ENCODE measurements at regions not wholly inside any gene's neighbourhood (a gene's known extent, or its start where the extent isn't known, plus 50 kb on each side); places are given as distances from the start of the nearest gene placed in this dataset.

DNA sequence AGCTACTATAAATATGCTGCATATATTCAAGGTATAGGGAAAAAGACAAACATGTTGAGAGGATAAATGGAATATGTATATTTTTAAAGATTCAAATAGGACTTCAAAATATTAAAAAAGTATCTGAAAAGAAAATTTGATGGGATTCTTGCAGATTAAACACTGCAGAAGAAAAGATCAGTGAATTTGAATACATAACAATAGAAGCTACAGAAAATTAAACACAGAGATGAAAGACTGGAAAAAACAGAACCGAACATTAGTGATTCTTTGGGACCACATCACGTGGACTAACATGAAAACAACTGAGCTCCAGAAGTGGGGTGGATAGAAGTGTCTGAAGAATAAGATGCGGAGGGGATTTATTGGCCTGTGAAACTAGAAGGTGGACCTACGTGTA, 217.2 kb downstream of the RFC3 start (continued):
- TF ChIP-seq, protein P1, sequence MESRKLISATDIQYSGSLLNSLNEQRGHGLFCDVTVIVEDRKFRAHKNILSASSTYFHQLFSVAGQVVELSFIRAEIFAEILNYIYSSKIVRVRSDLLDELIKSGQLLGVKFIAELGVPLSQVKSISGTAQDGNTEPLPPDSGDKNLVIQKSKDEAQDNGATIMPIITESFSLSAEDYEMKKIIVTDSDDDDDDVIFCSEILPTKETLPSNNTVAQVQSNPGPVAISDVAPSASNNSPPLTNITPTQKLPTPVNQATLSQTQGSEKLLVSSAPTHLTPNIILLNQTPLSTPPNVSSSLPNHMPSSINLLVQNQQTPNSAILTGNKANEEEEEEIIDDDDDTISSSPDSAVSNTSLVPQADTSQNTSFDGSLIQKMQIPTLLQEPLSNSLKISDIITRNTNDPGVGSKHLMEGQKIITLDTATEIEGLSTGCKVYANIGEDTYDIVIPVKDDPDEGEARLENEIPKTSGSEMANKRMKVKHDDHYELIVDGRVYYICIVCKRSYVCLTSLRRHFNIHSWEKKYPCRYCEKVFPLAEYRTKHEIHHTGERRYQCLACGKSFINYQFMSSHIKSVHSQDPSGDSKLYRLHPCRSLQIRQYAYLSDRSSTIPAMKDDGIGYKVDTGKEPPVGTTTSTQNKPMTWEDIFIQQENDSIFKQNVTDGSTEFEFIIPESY (IDR thresholded peaks at IDR 0.05): no peak
- TF ChIP-seq FOXA2 (IDR thresholded peaks at IDR 0.05) (no peak), SP1 (IDR thresholded peaks at IDR 0.05) (no peak), RAD21 (IDR thresholded peaks at IDR 0.05) (no peak), EGR1 (IDR thresholded peaks at IDR 0.05; ENCODE audit: low read depth in 2 of 2) (no peak), FOXA1 (IDR thresholded peaks at IDR 0.05) (no peak)

DNA sequence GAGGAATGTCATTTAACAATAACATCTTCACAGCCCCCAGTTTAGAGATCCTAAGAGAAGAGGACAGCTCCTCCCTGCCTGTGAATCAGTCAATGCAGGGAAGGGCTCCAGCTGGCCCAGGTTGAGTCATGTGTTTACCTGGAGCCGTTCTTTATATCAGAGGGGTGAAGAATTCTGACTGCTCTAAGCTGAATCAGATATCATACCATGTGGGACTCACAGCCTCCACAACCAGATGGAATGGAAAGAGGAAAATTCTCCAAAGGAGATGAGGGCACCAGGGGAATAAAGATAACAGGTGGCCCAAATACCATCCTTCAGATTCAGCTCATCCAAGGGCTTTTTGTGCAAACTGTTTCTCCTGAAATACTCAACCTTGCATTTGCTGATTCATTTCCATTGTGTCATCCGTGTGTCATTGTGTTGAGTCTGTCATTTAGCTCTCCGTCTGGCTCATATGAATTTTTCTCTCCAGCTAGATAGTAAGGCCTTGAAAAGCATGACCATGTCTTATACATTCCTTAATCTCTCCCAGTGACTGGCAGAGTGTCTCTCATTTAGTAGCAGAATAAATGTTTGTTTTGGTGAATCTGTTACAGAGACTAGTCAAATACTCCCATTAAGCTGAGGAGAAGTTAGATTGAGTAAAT, 217.9 kb downstream of the RFC3 start:
- no peak overlapping the region for H3K4me3 ChIP-seq (ENCODE audit: low read depth in 1 of 3, low read length in 3 of 3)
- 72% methylated on average over 3 of the region's 3 CpGs for WGBS
- H3K4me1 ChIP-seq (ENCODE audit: control insufficient read depth in 4 of 4, insufficient read depth in 4 of 4, low read length in 3 of 4): no peaks in the 10 kb centered on the region
- no peaks in the 10 kb centered on the region for H3K36me3 ChIP-seq (ENCODE audit: control insufficient read depth in 4 of 4, insufficient read depth in 3 of 4, low read depth in 1 of 4, low read length in 3 of 4)
- no peak for DNase-seq (ENCODE audit: low spot score)
- no peaks in the 10 kb centered on the region for H3K9me3 ChIP-seq (ENCODE audit: control insufficient read depth in 4 of 4, low read length in 3 of 4)
- no peak overlapping the region for H3K9ac ChIP-seq (ENCODE audit: low read depth in 1 of 2, low read length in 2 of 2)
- H3K27me3 ChIP-seq (ENCODE audit: control insufficient read depth in 4 of 4, insufficient read depth in 4 of 4, low read length in 3 of 4): no peaks in the 10 kb centered on the region
- no peak overlapping the region for H3K27ac ChIP-seq (ENCODE audit: low read depth in 1 of 2, low read length in 2 of 2)
- TF ChIP-seq EGR1 (IDR thresholded peaks at IDR 0.05; ENCODE audit: low read depth in 2 of 2): no peak
- TF ChIP-seq HNF4G (IDR thresholded peaks at IDR 0.05): no peak
- TF ChIP-seq NR2F2 (IDR thresholded peaks at IDR 0.05): no peak
- TF ChIP-seq YY1 (IDR thresholded peaks at IDR 0.05): no peak
- TF ChIP-seq FOXA1 (IDR thresholded peaks at IDR 0.05): no peak

- TF ChIP-seq HNF4G (IDR thresholded peaks at IDR 0.05) (no peak), ATF3 (IDR thresholded peaks at IDR 0.05) (no peak), JUND (IDR thresholded peaks at IDR 0.05) (no peak), HNF4A (conservative IDR thresholded peaks at IDR 0.05) (no peak), NR2F2 (IDR thresholded peaks at IDR 0.05) (no peak), YY1 (IDR thresholded peaks at IDR 0.05) (no peak), TAF1 (conservative IDR thresholded peaks at IDR 0.05) (no peak), EGR1 (IDR thresholded peaks at IDR 0.05; ENCODE audit: low read depth in 2 of 2) (no peak), FOXA1 (IDR thresholded peaks at IDR 0.05) (no peak), RAD21 (IDR thresholded peaks at IDR 0.05) (no peak), SP1 (IDR thresholded peaks at IDR 0.05) (no peak)
- TF ChIP-seq, protein P2, sequence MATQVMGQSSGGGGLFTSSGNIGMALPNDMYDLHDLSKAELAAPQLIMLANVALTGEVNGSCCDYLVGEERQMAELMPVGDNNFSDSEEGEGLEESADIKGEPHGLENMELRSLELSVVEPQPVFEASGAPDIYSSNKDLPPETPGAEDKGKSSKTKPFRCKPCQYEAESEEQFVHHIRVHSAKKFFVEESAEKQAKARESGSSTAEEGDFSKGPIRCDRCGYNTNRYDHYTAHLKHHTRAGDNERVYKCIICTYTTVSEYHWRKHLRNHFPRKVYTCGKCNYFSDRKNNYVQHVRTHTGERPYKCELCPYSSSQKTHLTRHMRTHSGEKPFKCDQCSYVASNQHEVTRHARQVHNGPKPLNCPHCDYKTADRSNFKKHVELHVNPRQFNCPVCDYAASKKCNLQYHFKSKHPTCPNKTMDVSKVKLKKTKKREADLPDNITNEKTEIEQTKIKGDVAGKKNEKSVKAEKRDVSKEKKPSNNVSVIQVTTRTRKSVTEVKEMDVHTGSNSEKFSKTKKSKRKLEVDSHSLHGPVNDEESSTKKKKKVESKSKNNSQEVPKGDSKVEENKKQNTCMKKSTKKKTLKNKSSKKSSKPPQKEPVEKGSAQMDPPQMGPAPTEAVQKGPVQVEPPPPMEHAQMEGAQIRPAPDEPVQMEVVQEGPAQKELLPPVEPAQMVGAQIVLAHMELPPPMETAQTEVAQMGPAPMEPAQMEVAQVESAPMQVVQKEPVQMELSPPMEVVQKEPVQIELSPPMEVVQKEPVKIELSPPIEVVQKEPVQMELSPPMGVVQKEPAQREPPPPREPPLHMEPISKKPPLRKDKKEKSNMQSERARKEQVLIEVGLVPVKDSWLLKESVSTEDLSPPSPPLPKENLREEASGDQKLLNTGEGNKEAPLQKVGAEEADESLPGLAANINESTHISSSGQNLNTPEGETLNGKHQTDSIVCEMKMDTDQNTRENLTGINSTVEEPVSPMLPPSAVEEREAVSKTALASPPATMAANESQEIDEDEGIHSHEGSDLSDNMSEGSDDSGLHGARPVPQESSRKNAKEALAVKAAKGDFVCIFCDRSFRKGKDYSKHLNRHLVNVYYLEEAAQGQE (IDR thresholded peaks at IDR 0.05): no peak
- Histone ChIP-seq H3K9me3 (ENCODE audit: control insufficient read depth in 4 of 4, low read length in 3 of 4) (no peaks in the 10 kb centered on the region), H3K27ac (ENCODE audit: low read depth in 1 of 2, low read length in 2 of 2) (no peak overlapping the region), H3K27me3 (ENCODE audit: control insufficient read depth in 4 of 4, insufficient read depth in 4 of 4, low read length in 3 of 4) (no peaks in the 10 kb centered on the region), H3K36me3 (ENCODE audit: control insufficient read depth in 4 of 4, insufficient read depth in 3 of 4, low read depth in 1 of 4, low read length in 3 of 4) (no peaks in the 10 kb centered on the region), H3K9ac (ENCODE audit: low read depth in 1 of 2, low read length in 2 of 2) (no peak overlapping the region), H3K4me1 (ENCODE audit: control insufficient read depth in 4 of 4, insufficient read depth in 4 of 4, low read length in 3 of 4) (no peaks in the 10 kb centered on the region), H3K4me3 (ENCODE audit: low read depth in 1 of 3, low read length in 3 of 3) (no peak overlapping the region)
- WGBS: 93% methylated on average over 7 of the region's 7 CpGs
- no peak for DNase-seq (ENCODE audit: low spot score)
Observed at GRCh38 chr13:34037636-34038540, 219.9 kb downstream of the RFC3 start.

Data from liver (tissue), 7 donors.